ENCODE measurements at regions not wholly inside any gene's neighbourhood (a gene's known extent, or its start where the extent isn't known, plus 50 kb on each side); places are given as distances from the start of the nearest gene placed in this dataset.

- TF ChIP-seq CTCF (IDR thresholded peaks at IDR 0.05) = no peak
- TF ChIP-seq CHD2 (IDR thresholded peaks at IDR 0.05; ENCODE audit: low read length, partially characterized antibody) = no peak
- no peak for TF ChIP-seq REST (IDR thresholded peaks at IDR 0.05; ENCODE audit: low read depth, low read length)
Measured at GRCh38 chr13:112000888-112001287, 66.1 kb upstream of the SOX1 start.

Measured in SK-N-SH (cell line).